ENCODE measurements at regions not wholly inside any gene's neighbourhood (a gene's known extent, or its start where the extent isn't known, plus 50 kb on each side); places are given as distances from the start of the nearest gene placed in this dataset.

- TF ChIP-seq, protein P1, sequence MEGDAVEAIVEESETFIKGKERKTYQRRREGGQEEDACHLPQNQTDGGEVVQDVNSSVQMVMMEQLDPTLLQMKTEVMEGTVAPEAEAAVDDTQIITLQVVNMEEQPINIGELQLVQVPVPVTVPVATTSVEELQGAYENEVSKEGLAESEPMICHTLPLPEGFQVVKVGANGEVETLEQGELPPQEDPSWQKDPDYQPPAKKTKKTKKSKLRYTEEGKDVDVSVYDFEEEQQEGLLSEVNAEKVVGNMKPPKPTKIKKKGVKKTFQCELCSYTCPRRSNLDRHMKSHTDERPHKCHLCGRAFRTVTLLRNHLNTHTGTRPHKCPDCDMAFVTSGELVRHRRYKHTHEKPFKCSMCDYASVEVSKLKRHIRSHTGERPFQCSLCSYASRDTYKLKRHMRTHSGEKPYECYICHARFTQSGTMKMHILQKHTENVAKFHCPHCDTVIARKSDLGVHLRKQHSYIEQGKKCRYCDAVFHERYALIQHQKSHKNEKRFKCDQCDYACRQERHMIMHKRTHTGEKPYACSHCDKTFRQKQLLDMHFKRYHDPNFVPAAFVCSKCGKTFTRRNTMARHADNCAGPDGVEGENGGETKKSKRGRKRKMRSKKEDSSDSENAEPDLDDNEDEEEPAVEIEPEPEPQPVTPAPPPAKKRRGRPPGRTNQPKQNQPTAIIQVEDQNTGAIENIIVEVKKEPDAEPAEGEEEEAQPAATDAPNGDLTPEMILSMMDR (IDR thresholded peaks at IDR 0.05; ENCODE audit: low read depth, low read length, missing input control), result no peak
- TF ChIP-seq YY1 (IDR thresholded peaks at IDR 0.05) (no peak), GABPA (IDR thresholded peaks at IDR 0.05 in 1 of 2, conservative IDR thresholded peaks at IDR 0.05 in 1 of 2) (no peak), TAF1 (conservative IDR thresholded peaks at IDR 0.05) (no peak)
These were observed 651.6 kb upstream of the MARCKS start for GRCh38 chr6:113205553-113205952.
